ENCODE measurements at regions not wholly inside any gene's neighbourhood (a gene's known extent, or its start where the extent isn't known, plus 50 kb on each side); places are given as distances from the start of the nearest gene placed in this dataset.

DNA sequence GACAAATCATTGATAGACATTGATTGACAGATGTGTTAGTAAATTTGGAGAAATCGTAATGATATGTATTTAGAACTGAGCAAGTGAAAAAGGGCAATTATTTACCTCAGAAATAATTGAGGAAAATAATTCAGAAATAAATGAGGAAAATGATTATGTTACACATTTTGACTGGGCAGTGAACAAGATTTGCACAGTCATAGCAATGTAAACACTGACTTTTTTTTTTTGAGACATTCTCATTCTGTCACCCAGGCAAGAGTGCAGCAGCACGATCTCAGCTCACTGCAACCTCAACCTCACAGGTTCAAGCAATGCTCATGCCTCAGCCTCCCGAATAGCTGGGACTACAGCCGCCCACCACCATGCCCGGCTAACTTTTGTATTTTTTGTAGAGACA, 211.7 kb downstream of the SP3 start:
- TF ChIP-seq, protein P1, sequence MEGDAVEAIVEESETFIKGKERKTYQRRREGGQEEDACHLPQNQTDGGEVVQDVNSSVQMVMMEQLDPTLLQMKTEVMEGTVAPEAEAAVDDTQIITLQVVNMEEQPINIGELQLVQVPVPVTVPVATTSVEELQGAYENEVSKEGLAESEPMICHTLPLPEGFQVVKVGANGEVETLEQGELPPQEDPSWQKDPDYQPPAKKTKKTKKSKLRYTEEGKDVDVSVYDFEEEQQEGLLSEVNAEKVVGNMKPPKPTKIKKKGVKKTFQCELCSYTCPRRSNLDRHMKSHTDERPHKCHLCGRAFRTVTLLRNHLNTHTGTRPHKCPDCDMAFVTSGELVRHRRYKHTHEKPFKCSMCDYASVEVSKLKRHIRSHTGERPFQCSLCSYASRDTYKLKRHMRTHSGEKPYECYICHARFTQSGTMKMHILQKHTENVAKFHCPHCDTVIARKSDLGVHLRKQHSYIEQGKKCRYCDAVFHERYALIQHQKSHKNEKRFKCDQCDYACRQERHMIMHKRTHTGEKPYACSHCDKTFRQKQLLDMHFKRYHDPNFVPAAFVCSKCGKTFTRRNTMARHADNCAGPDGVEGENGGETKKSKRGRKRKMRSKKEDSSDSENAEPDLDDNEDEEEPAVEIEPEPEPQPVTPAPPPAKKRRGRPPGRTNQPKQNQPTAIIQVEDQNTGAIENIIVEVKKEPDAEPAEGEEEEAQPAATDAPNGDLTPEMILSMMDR (IDR thresholded peaks at IDR 0.05) = no peak
- TF ChIP-seq POLR2A (IDR thresholded peaks at IDR 0.05) = no peak
- no peaks in the 10 kb centered on the region for H3K4me1 ChIP-seq
- no peaks in the 10 kb centered on the region for H3K36me3 ChIP-seq
- no peak overlapping the region for H3K27ac ChIP-seq
- H3K9me3 ChIP-seq = no peaks in the 10 kb centered on the region
- no peak overlapping the region for H3K4me3 ChIP-seq
- no peaks in the 10 kb centered on the region for H3K27me3 ChIP-seq
- no peak for DNase-seq

DNA sequence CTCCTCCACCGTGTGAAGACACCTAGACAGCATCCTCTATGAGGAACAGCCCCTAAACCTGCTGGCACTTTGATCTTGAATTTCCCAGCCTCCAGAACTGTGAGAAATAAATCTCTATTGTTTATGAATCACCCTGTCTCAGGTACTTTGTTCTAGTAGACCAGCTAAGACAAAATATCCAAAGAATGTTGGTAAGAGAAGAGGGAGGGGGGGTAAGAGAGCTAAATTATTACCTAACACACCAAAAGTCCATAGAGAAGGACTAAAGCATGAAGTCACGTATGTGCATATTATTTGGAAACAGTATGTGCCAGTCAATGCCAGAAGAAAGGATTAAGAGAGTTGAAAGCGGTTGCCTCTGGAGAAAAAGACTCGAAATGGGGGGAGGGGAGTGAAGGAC, 211.0 kb downstream of the SP3 start:
- Histone ChIP-seq H3K27me3 (no peaks in the 10 kb centered on the region), H3K4me1 (no peaks in the 10 kb centered on the region), H3K9me3 (no peaks in the 10 kb centered on the region), H3K27ac (no peak overlapping the region), H3K36me3 (no peaks in the 10 kb centered on the region), H3K4me3 (no peak overlapping the region)
- DNase-seq = no peak
- TF ChIP-seq, protein P1 (IDR thresholded peaks at IDR 0.05) = no peak
- TF ChIP-seq POLR2A (IDR thresholded peaks at IDR 0.05) = no peak

DNA sequence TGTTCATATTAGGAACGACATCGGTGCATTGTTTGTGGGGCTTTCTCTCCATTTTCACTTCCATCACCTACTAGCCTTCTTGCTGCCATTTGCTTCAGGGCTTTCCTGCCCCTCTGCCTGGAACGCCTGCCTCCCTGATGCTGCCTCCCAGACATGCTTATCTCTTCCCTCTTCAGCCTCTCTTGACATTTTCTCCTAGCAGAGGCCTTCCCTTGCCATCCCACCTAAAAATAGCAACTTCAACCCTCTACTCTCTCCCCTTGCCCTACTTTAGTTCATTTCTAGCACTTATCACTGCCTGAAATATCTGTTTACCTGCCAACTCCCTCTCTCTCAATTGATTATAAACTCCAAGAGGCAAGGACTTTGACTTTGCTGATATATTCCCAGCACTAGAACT, 210.3 kb downstream of the SP3 start:
- H3K27me3 ChIP-seq = no peaks in the 10 kb centered on the region
- no peak overlapping the region for H3K27ac ChIP-seq
- H3K4me1 ChIP-seq = no peaks in the 10 kb centered on the region
- no peaks in the 10 kb centered on the region for H3K9me3 ChIP-seq
- no peak overlapping the region for H3K4me3 ChIP-seq
- no peak for DNase-seq
- no peaks in the 10 kb centered on the region for H3K36me3 ChIP-seq
- TF ChIP-seq, protein P1 (IDR thresholded peaks at IDR 0.05) = no peak
- no peak for TF ChIP-seq POLR2A (IDR thresholded peaks at IDR 0.05)

DNA sequence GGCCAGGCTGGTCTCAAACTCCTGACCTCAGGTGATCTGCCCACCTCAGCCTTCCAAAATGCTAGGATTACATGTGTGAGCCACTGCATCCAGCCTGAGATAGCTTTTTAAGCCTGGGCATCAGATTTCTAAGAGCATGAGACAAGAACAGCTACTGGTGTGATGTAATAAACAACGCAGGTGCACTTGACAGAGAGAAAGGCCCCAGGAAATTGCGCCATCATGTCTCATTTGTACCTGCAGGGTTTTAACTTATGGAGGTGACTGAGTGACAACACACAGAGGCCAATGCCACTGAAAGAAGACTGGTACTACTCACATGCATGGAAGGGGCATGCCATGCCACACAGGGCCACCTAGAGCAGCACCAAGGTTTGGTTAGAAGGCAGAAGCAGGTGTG, 209.4 kb downstream of the SP3 start:
- no peaks in the 10 kb centered on the region for H3K27me3 ChIP-seq
- no peaks in the 10 kb centered on the region for H3K9me3 ChIP-seq
- H3K27ac ChIP-seq = no peak overlapping the region
- no peaks in the 10 kb centered on the region for H3K36me3 ChIP-seq
- no peak for DNase-seq
- no peaks in the 10 kb centered on the region for H3K4me1 ChIP-seq
- TF ChIP-seq, protein P1 (IDR thresholded peaks at IDR 0.05) = no peak
- TF ChIP-seq POLR2A (IDR thresholded peaks at IDR 0.05) = no peak
- H3K4me3 ChIP-seq = no peak overlapping the region

- no peak overlapping the region for H3K4me3 ChIP-seq
- no peak for DNase-seq
- TF ChIP-seq, protein P1 (IDR thresholded peaks at IDR 0.05) = no peak
- no peak for TF ChIP-seq POLR2A (IDR thresholded peaks at IDR 0.05)
- no peaks in the 10 kb centered on the region for H3K9me3 ChIP-seq
- H3K27ac ChIP-seq = no peak overlapping the region
- no peaks in the 10 kb centered on the region for H3K27me3 ChIP-seq
- no peaks in the 10 kb centered on the region for H3K4me1 ChIP-seq
- H3K36me3 ChIP-seq = no peaks in the 10 kb centered on the region
Observed at GRCh38 chr2:173759959-173760358, 205.2 kb downstream of the SP3 start.

- Histone ChIP-seq H3K9me3 (no peaks in the 10 kb centered on the region), H3K36me3 (no peaks in the 10 kb centered on the region), H3K27me3 (no peaks in the 10 kb centered on the region), H3K4me1 (no peaks in the 10 kb centered on the region), H3K4me3 (no peak overlapping the region), H3K27ac (no peak overlapping the region)
- DNase-seq = no peak
- TF ChIP-seq, protein P1 (IDR thresholded peaks at IDR 0.05) = no peak
- no peak for TF ChIP-seq POLR2A (IDR thresholded peaks at IDR 0.05)
Observed at GRCh38 chr2:173760553-173760952, 204.6 kb downstream of the SP3 start.
